ENCODE measurements at regions not wholly inside any gene's neighbourhood (a gene's known extent, or its start where the extent isn't known, plus 50 kb on each side); places are given as distances from the start of the nearest gene placed in this dataset.
A peak's percentile ranks its signal among the peaks of the same experiment; 100 is the strongest.
"Not testable (repeated sequence)": the region's sequence is repeated elsewhere in the genome, so short reads cannot be mapped to it uniquely, and the experiment has no call there.

- no peaks in the 10 kb centered on the region for H4K20me1 ChIP-seq (ENCODE audit: insufficient read depth, low read length)
- no peak overlapping the region for H2AFZ ChIP-seq (ENCODE audit: low read length)
- no peak overlapping the region for H3K4me2 ChIP-seq (ENCODE audit: insufficient read depth, low read length)
- DNase-seq (ENCODE audit: insufficient read length, low spot score, missing footprints): peak; percentile 15
- no peaks in the 10 kb centered on the region for H3K79me2 ChIP-seq (ENCODE audit: insufficient read depth, low read length)
- no peaks in the 10 kb centered on the region for H3K9me3 ChIP-seq (ENCODE audit: low read depth, low read length)
- H3K36me3 ChIP-seq (ENCODE audit: insufficient read depth, low read length): no peaks in the 10 kb centered on the region
- H3K27me3 ChIP-seq (ENCODE audit: insufficient read depth, low read length): no peaks in the 10 kb centered on the region
- H3K4me1 ChIP-seq (ENCODE audit: insufficient read depth, low read length): peaks cover 34% of the 10 kb centered on the region
- no peak for TF ChIP-seq CTCF (IDR thresholded peaks at IDR 0.05; ENCODE audit: extremely low read depth, low read depth, low read length)
- H3K4me3 ChIP-seq (ENCODE audit: insufficient read depth, low read length): no peak overlapping the region
- H3K27ac ChIP-seq (ENCODE audit: low read depth, low read length): peak overlapping the region; percentile 67
These were observed 626.6 kb upstream of the CITED2 start for GRCh38 chr6:140001005-140001404.

GRCh38 chr6:139999661-140000060, 625.2 kb upstream of the CITED2 start:
- not testable (repeated sequence) for H3K27me3 ChIP-seq (ENCODE audit: insufficient read depth, low read length); H3K27ac ChIP-seq (ENCODE audit: low read depth, low read length); H3K36me3 ChIP-seq (ENCODE audit: insufficient read depth, low read length); H4K20me1 ChIP-seq (ENCODE audit: insufficient read depth, low read length); H2AFZ ChIP-seq (ENCODE audit: low read length); H3K9me3 ChIP-seq (ENCODE audit: low read depth, low read length); DNase-seq (ENCODE audit: insufficient read length, low spot score, missing footprints); H3K4me3 ChIP-seq (ENCODE audit: insufficient read depth, low read length); H3K79me2 ChIP-seq (ENCODE audit: insufficient read depth, low read length); H3K4me2 ChIP-seq (ENCODE audit: insufficient read depth, low read length)
- H3K4me1 ChIP-seq (ENCODE audit: insufficient read depth, low read length): peaks cover 34% of the 10 kb centered on the region

- H4K20me1 ChIP-seq (ENCODE audit: insufficient read depth, low read length); H3K4me3 ChIP-seq (ENCODE audit: insufficient read depth, low read length); H3K36me3 ChIP-seq (ENCODE audit: insufficient read depth, low read length); H3K27me3 ChIP-seq (ENCODE audit: insufficient read depth, low read length); H3K27ac ChIP-seq (ENCODE audit: low read depth, low read length); H3K4me2 ChIP-seq (ENCODE audit: insufficient read depth, low read length); DNase-seq (ENCODE audit: insufficient read length, low spot score, missing footprints); H3K9me3 ChIP-seq (ENCODE audit: low read depth, low read length); H3K79me2 ChIP-seq (ENCODE audit: insufficient read depth, low read length); H2AFZ ChIP-seq (ENCODE audit: low read length): not testable (repeated sequence)
- H3K4me1 ChIP-seq (ENCODE audit: insufficient read depth, low read length): peaks cover 28% of the 10 kb centered on the region
These were observed 624.0 kb upstream of the CITED2 start for GRCh38 chr6:139998478-139998877.

GRCh38 chr6:139996253-139996834, 621.9 kb upstream of the CITED2 start:
- no peaks in the 10 kb centered on the region for H3K79me2 ChIP-seq (ENCODE audit: insufficient read depth, low read length)
- no peaks in the 10 kb centered on the region for H4K20me1 ChIP-seq (ENCODE audit: insufficient read depth, low read length)
- no peak overlapping the region for H2AFZ ChIP-seq (ENCODE audit: low read length)
- no peak overlapping the region for H3K4me3 ChIP-seq (ENCODE audit: insufficient read depth, low read length)
- H3K27me3 ChIP-seq (ENCODE audit: insufficient read depth, low read length): no peaks in the 10 kb centered on the region
- no peak overlapping the region for H3K27ac ChIP-seq (ENCODE audit: low read depth, low read length)
- H3K9me3 ChIP-seq (ENCODE audit: low read depth, low read length): no peaks in the 10 kb centered on the region
- H3K36me3 ChIP-seq (ENCODE audit: insufficient read depth, low read length): no peaks in the 10 kb centered on the region
- peaks cover 11% of the 10 kb centered on the region for H3K4me1 ChIP-seq (ENCODE audit: insufficient read depth, low read length)
- H3K4me2 ChIP-seq (ENCODE audit: insufficient read depth, low read length): no peak overlapping the region
- TF ChIP-seq CTCF (IDR thresholded peaks at IDR 0.05; ENCODE audit: extremely low read depth, low read depth, low read length): no peak
- peak; percentile 76 for DNase-seq (ENCODE audit: insufficient read length, low spot score, missing footprints)

- Histone ChIP-seq H3K4me2 (ENCODE audit: insufficient read depth, low read length) (no peak overlapping the region), H3K9me3 (ENCODE audit: low read depth, low read length) (no peaks in the 10 kb centered on the region), H3K4me1 (ENCODE audit: insufficient read depth, low read length) (peaks cover 18% of the 10 kb centered on the region), H3K27ac (ENCODE audit: low read depth, low read length) (no peak overlapping the region), H3K79me2 (ENCODE audit: insufficient read depth, low read length) (no peaks in the 10 kb centered on the region), H3K27me3 (ENCODE audit: insufficient read depth, low read length) (no peaks in the 10 kb centered on the region), H3K4me3 (ENCODE audit: insufficient read depth, low read length) (no peak overlapping the region), H3K36me3 (ENCODE audit: insufficient read depth, low read length) (no peaks in the 10 kb centered on the region), H4K20me1 (ENCODE audit: insufficient read depth, low read length) (no peaks in the 10 kb centered on the region), H2AFZ (ENCODE audit: low read length) (no peak overlapping the region)
- TF ChIP-seq CTCF (IDR thresholded peaks at IDR 0.05; ENCODE audit: extremely low read depth, low read depth, low read length): no peak
- DNase-seq (ENCODE audit: insufficient read length, low spot score, missing footprints): no peak
These were observed 620.5 kb upstream of the CITED2 start for GRCh38 chr6:139994998-139995397.
